ENCODE measurements at regions not wholly inside any gene's neighbourhood (a gene's known extent, or its start where the extent isn't known, plus 50 kb on each side); places are given as distances from the start of the nearest gene placed in this dataset.

GRCh38 chr7:52472006-52472620 is 563.3 kb upstream of the POM121L12 start:
- no peak for DNase-seq

GRCh38 chr7:52465216-52465615 is 570.2 kb upstream of the POM121L12 start:
- DNase-seq, result no peak

DNA sequence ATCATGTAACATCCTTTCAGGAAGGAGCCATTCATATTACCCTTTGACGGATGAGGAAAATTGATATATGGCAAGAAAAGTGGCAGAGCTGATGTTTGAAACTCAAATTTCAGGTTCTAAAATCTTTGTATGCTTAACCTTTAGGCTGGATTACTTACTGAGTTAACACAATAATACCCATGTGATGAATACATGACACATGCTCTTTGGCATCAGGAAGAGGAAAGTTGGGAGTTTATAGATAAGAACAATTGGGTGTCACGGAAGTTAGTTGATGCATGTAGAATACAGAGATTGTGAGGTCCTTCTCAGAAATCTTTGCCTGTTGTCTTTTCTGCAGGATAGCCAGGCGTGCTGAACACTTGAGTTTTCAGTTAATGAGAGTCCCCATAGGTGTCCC is 572.1 kb upstream of the POM121L12 start:
- no peak for DNase-seq

- no peak for DNase-seq
Measured at GRCh38 chr7:52462474-52462873, 573.0 kb upstream of the POM121L12 start.

DNA sequence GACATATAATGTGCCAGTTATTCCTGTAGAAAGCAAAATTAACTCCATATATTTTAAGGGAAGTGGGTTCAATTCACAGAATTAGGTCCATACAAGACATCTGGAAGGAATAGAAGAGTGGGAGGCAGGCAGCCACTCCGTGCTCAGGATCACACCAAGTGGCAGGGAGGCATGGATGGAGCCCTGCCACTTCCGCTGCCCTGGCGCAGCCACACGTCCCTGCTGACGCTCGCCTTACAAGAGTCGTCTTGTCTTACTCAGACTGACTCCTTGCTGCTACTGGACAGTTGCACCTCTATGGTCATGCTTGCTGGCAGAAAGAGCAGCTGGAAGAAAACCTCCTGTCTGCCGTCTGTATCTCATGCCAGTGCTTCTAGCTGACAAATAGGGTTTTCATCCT is 579.9 kb upstream of the POM121L12 start:
- DNase-seq, result no peak

GRCh38 chr7:52450816-52451215 is 584.6 kb upstream of the POM121L12 start:
- no peak for DNase-seq

- no peak for DNase-seq
Measured at GRCh38 chr7:52447581-52448180, 587.8 kb upstream of the POM121L12 start.

- DNase-seq, result no peak
Measured at GRCh38 chr7:52436278-52436677, 599.2 kb upstream of the POM121L12 start.

DNA sequence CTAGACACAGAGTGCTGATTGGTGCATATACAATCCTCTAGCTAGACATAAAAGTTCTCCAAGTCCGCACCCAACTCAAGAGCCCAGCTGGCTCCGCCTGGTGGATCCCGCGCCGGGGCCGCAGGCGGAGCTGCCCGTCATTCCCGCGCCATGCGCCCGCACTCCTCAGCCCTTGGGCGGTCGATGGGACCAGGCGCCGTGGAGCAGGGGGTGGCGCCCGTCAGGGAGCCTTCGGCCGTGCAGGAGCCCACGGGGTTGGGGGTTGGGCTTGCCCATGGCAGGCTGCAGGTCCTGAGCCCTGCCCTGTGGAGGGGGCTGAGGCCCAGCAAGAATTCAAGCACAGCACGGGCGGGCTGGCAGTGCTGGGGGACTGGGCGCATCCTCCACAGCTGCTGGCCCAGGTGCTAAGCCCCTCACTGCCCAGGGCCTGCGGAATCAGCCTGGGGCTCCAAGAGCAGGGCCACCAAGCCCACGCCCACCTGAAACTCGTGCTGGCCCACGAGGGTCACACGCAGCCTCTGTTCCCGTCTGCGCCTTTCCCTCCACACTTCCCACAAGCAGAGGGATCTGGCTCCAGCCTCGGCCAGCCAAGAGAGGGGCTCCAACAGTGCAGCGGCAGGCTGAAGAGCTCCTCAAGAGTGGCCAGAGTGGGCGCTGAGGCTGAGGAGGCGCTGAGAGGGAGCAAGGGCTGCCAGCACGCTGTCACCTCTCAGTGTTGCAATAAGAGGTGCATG is 604.2 kb upstream of the POM121L12 start:
- DNase-seq, result no peak

- DNase-seq, result no peak
Measured at GRCh38 chr7:52423251-52423650, 612.2 kb upstream of the POM121L12 start.

DNA sequence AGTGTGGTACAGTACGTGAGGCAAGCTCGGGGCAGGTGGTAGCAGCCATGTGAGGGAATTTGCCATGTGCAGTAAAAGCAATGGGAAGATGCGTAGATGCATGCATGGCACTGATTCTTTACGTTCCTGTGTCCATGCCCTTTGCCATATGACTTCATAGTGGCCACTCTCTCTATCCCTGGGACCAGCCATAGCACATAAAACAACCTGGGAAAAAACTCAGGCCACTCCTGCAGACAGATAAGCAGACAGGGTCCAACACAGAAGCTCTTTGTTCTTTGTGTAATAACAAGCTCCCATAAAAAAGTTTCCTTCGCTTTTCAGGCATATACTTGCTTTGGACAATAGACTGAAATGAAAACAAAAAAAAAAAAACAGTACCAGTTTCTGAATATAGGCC is 622.4 kb upstream of the POM121L12 start:
- DNase-seq, result no peak

DNA sequence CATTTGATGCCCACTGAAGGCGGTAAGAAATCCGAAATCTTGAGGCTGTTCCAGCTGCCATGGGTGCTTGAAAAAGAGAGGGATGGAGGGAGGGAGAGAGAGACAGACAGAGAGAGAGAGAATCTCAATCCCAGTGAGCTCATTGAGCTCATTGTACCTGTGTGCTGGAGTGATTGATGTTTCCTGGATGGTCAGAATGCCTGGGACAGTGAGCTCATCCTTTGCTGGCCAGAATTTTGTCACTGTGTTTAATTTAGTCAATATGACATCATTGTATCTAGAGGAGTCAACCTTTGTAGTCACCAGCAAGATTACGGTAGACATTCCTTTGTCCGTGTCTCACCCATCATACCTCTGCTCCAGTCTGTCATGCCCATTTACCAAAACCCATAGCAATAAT is 625.4 kb upstream of the POM121L12 start:
- no peak for DNase-seq

- DNase-seq, result no peak
Measured at GRCh38 chr7:52406808-52407207, 628.6 kb upstream of the POM121L12 start.

DNA sequence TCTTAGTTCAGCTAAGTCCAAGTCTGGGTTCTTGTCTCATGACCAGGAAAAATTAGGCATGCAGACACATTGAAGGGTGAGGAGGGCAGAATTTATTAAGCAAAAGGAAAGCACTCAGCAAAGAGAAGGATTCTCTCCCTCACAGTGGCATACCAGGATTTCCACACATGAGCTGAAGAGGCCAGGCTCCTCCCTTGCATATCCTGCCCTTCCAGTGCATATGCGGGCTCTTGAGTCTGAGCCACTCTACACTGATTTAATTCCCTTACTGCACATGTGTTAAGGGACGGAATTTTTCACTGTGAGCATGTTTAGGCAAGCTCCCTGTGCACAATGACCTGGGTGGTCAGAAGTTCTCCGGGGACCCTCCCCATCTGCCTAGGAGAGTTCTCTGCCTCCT is 652.7 kb upstream of the POM121L12 start:
- DNase-seq, result no peak

DNA sequence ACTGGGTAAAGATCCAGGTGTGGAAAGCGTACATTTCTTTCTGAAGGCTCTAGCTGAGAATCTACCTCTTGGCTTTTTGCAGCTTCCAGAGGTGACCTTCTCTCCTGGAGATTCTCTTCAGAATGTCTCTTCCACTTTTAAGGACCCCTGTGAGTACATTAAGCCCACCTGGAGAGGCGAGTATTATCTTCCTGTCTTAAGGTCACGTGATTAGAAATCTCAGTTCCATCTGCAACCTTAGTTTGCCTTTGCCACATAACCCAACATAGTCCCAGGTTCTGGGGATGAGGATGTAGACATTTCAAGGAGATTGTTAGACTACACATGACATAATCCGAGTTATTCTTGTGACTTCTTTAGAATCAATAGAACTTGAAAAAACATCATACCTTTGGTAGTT is 665.5 kb upstream of the POM121L12 start:
- DNase-seq, result no peak

GRCh38 chr7:52365349-52365748 is 670.1 kb upstream of the POM121L12 start:
- no peak for DNase-seq

- DNase-seq, result no peak
Measured at GRCh38 chr7:52362521-52362920, 672.9 kb upstream of the POM121L12 start.

GRCh38 chr7:52360541-52360940 is 674.9 kb upstream of the POM121L12 start:
- DNase-seq, result no peak

DNA sequence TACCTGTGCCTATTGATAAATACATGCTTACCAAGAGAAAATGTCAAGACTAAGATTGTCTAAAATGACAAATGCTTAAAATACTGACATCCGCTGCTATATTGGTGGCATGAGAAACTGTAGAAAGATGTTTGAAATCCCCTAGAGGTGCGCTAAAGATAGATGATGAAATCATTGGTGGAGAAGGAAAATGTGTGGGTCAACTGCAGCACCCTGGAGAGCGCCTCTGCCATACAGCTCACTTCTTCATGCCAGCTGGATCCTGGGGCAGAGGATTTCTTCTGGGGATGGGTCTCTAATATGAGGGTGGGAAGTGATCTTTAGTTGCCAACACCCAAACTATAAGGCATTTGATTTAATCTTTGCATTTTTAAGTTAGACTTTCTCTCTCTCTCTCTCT is 680.4 kb upstream of the POM121L12 start:
- DNase-seq, result no peak

- DNase-seq, result no peak
Measured at GRCh38 chr7:52352013-52352981, 683.1 kb upstream of the POM121L12 start.

- DNase-seq, result no peak
Measured at GRCh38 chr7:52344015-52344414, 691.4 kb upstream of the POM121L12 start.

- no peak for DNase-seq
Measured at GRCh38 chr7:52340067-52340466, 695.4 kb upstream of the POM121L12 start.

GRCh38 chr7:52328328-52328727 is 707.1 kb upstream of the POM121L12 start:
- DNase-seq, result peak; percentile 4
